NOMO-1 (cell line): ENCODE measurements at regions not wholly inside any gene's neighbourhood (a gene's known extent, or its start where the extent isn't known, plus 50 kb on each side); places are given as distances from the start of the nearest gene placed in this dataset.

ENCODE experiments used
- DNase-seq, 2 experiments: peaks; one replicate each; lab custom pipeline; 2025; ENCODE audit not compliant: unreplicated experiment in 2 of 2; lab: John Stamatoyannopoulos, UW

- peak in 1 of 2 experiments; percentile 60 for DNase-seq
These were observed 182.1 kb downstream of the MRPL39 start for GRCh38 chr21:25425156-25425555.

- DNase-seq = no peak
These were observed 182.6 kb downstream of the MRPL39 start for GRCh38 chr21:25424634-25425033.

GRCh38 chr21:25424048-25424447 lies 183.2 kb downstream of the MRPL39 start:
- DNase-seq = no peak

GRCh38 chr21:25422610-25423608 lies 184.4 kb downstream of the MRPL39 start:
- DNase-seq = peak in 1 of 2 experiments; percentile 16

- DNase-seq = peak; percentile 46 to 73
These were observed 185.8 kb downstream of the MRPL39 start for GRCh38 chr21:25421321-25422028.

GRCh38 chr21:25420831-25421230 lies 186.4 kb downstream of the MRPL39 start:
- DNase-seq = no peak

GRCh38 chr21:25416669-25417068 lies 190.6 kb downstream of the MRPL39 start:
- no peak for DNase-seq

- DNase-seq = no peak
These were observed 195.2 kb downstream of the MRPL39 start for GRCh38 chr21:25412100-25412499.

GRCh38 chr21:25409978-25410377 lies 197.3 kb downstream of the MRPL39 start:
- no peak for DNase-seq

- no peak for DNase-seq
These were observed 198.6 kb downstream of the MRPL39 start for GRCh38 chr21:25408666-25409065.

- DNase-seq = no peak
These were observed 200.2 kb downstream of the MRPL39 start for GRCh38 chr21:25406887-25407579.

GRCh38 chr21:25405984-25406383 lies 201.3 kb downstream of the MRPL39 start:
- peak in 1 of 2 experiments; percentile 77 for DNase-seq

GRCh38 chr21:25402134-25402961 lies 204.9 kb downstream of the MRPL39 start:
- no peak for DNase-seq

- no peak for DNase-seq
These were observed 206.9 kb downstream of the MRPL39 start for GRCh38 chr21:25400427-25400826.

- no peak for DNase-seq
These were observed 208.7 kb downstream of the MRPL39 start for GRCh38 chr21:25398630-25399029.

GRCh38 chr21:25396135-25396711 lies 211.1 kb downstream of the MRPL39 start:
- DNase-seq = no peak

GRCh38 chr21:25391777-25392176 lies 215.5 kb downstream of the MRPL39 start:
- no peak for DNase-seq

GRCh38 chr21:25390701-25391100 lies 216.6 kb downstream of the MRPL39 start:
- DNase-seq = no peak

GRCh38 chr21:25387665-25388064 lies 219.6 kb downstream of the MRPL39 start:
- no peak for DNase-seq
